Stimulated activated naive CD8-positive, alpha-beta T cell treated with anti-CD3 and anti-CD28 coated beads, Interleukin-15, amount 100 ng/mL, for 72 hours (primary cell): ENCODE measurements at regions not wholly inside any gene's neighbourhood (a gene's known extent, or its start where the extent isn't known, plus 50 kb on each side); places are given as distances from the start of the nearest gene placed in this dataset.
A peak's percentile ranks its signal among the peaks of the same experiment; 100 is the strongest.
"Not testable (repeated sequence)": the region's sequence is repeated elsewhere in the genome, so short reads cannot be mapped to it uniquely, and the experiment has no call there.

Source experiments
- ATAC-seq: fragments of 150-1000 bp; cut with Tn5 transposase; 2 replicates; pipeline ENCODE4 v1.10.0; 2021; ENCODE audit warnings: mild to moderate bottlenecking, moderate library complexity
- DNase-seq, 2 donors: peaks; one replicate each; pipeline ENCODE4 v3.0.0; 2021 to 2022
- H3K27ac Mint-ChIP-seq, 2 donors: one replicate each; pipeline ENCODE4 v1.8.0; 2022; ENCODE audit warnings: mild to moderate bottlenecking in 2 of 2, mixed read lengths in 2 of 2, moderate library complexity in 2 of 2
- H3K27me3 Mint-ChIP-seq: one replicate; pipeline ENCODE4 v1.8.0; 2022; ENCODE audit warnings: mixed read lengths
- H3K4me1 Mint-ChIP-seq: one replicate; pipeline ENCODE4 v1.8.0; 2022; ENCODE audit warnings: mild to moderate bottlenecking, mixed read lengths
- H3K4me3 Mint-ChIP-seq, 2 donors: one replicate each; pipeline ENCODE4 v1.8.0; 2022; ENCODE audit warnings: mild to moderate bottlenecking in 2 of 2, mixed read lengths in 2 of 2, moderate library complexity in 1 of 2
- H3K9me3 Mint-ChIP-seq, 2 donors: one replicate each; pipeline ENCODE4 v1.8.0; 2022; ENCODE audit warnings: mixed read lengths in 2 of 2

- not testable (repeated sequence) for ATAC-seq, H3K4me1 Mint-ChIP-seq, H3K4me3 Mint-ChIP-seq, H3K27ac Mint-ChIP-seq, DNase-seq, H3K9me3 Mint-ChIP-seq, H3K27me3 Mint-ChIP-seq
Measured at GRCh38 chr7:57524197-57524596, 74.2 kb downstream of the ZNF716 start.

DNA sequence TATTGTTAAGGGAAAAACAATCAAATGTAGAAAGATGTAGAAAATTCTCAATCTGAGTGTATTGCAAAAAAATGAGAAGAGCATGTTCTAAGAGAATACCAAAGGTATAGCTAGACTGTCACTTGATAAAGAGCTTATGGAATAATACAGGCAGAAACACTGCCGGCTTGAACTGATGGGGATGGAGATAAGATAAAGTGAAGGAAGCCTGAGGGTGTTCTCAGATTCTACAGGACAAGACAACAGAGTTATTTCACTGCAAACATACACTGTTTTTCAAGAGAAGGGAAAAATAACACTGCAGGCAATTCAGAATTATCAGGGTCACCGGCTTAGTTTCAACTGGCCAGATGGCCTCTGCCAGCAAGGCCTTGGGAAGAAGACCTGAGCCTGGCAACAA lies 80.0 kb downstream of the ZNF716 start:
- ATAC-seq (no peak), DNase-seq (no peak)
- no peaks in the 10 kb centered on the region for H3K27me3 Mint-ChIP-seq
- no peaks in the 10 kb centered on the region for H3K4me1 Mint-ChIP-seq
- no peak overlapping the region for H3K27ac Mint-ChIP-seq
- H3K9me3 Mint-ChIP-seq: peaks cover 12 to 23% of the 10 kb centered on the region in 2 donors
- no peak overlapping the region for H3K4me3 Mint-ChIP-seq

GRCh38 chr7:57540634-57541033 lies 90.7 kb downstream of the ZNF716 start:
- H3K9me3 Mint-ChIP-seq: peaks cover 7 to 12% of the 10 kb centered on the region in 2 donors
- H3K27ac Mint-ChIP-seq, ATAC-seq: not testable (repeated sequence)

GRCh38 chr7:57542331-57542730 lies 92.4 kb downstream of the ZNF716 start:
- not testable (repeated sequence) for DNase-seq, H3K27me3 Mint-ChIP-seq, H3K27ac Mint-ChIP-seq, H3K4me3 Mint-ChIP-seq, ATAC-seq, H3K4me1 Mint-ChIP-seq
- H3K9me3 Mint-ChIP-seq: peaks cover 0 to 12% of the 10 kb centered on the region in 2 donors

More at GRCh38 chr7:57540634-57541033, 90.7 kb downstream of the ZNF716 start:
- not testable (repeated sequence) for DNase-seq, H3K27me3 Mint-ChIP-seq, H3K4me3 Mint-ChIP-seq, H3K4me1 Mint-ChIP-seq

- DNase-seq, H3K27ac Mint-ChIP-seq, H3K4me3 Mint-ChIP-seq, H3K27me3 Mint-ChIP-seq, H3K4me1 Mint-ChIP-seq, ATAC-seq: not testable (repeated sequence)
- H3K9me3 Mint-ChIP-seq: peaks cover 17 to 18% of the 10 kb centered on the region in 2 donors
Measured at GRCh38 chr7:57547351-57547750, 97.4 kb downstream of the ZNF716 start.

- H3K27me3 Mint-ChIP-seq, H3K4me3 Mint-ChIP-seq, H3K4me1 Mint-ChIP-seq, H3K27ac Mint-ChIP-seq, ATAC-seq, DNase-seq: not testable (repeated sequence)
- H3K9me3 Mint-ChIP-seq: peaks cover 5 to 18% of the 10 kb centered on the region in 2 donors
Measured at GRCh38 chr7:57549961-57550360, 100.0 kb downstream of the ZNF716 start.

DNA sequence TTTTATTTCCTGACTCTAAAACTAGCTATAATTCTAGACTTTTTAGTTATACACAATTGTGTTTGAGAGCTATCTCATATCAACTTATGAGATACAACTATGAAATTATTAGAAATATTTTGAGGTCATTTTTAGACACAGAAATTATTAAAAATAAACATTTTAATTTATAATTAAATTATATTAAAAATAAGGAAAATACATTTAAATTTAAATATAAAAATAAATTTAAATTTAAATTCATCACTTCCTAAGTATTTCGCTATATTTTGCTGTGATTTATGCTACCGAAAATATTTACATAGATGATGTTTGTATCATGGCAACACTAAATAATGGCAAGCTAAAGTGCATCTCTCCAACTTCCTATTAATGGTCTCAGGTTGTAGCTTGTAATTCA lies 105.7 kb downstream of the ZNF716 start:
- not testable (repeated sequence) for H3K4me1 Mint-ChIP-seq, ATAC-seq, H3K27ac Mint-ChIP-seq, DNase-seq, H3K4me3 Mint-ChIP-seq, H3K27me3 Mint-ChIP-seq
- H3K9me3 Mint-ChIP-seq: peaks cover 8 to 24% of the 10 kb centered on the region in 2 donors

GRCh38 chr7:57579454-57579853 lies 129.5 kb downstream of the ZNF716 start:
- ATAC-seq: no peak
- H3K27ac Mint-ChIP-seq: peak overlapping the region in 1 of 2 donors; percentile 1

More at GRCh38 chr7:57579454-57579853, 129.5 kb downstream of the ZNF716 start:
- Mint-ChIP-seq H3K27me3 (no peaks in the 10 kb centered on the region), H3K4me1 (no peaks in the 10 kb centered on the region), H3K9me3 (peaks cover 13 to 39% of the 10 kb centered on the region in 2 donors), H3K4me3 (no peak overlapping the region)
- no peak for DNase-seq
